ENCODE measurements at regions not wholly inside any gene's neighbourhood (a gene's known extent, or its start where the extent isn't known, plus 50 kb on each side); places are given as distances from the start of the nearest gene placed in this dataset.

GRCh38 chr2:122183890-122184289 lies 428.4 kb downstream of the TSN start:
- DNase-seq: no peak

DNA sequence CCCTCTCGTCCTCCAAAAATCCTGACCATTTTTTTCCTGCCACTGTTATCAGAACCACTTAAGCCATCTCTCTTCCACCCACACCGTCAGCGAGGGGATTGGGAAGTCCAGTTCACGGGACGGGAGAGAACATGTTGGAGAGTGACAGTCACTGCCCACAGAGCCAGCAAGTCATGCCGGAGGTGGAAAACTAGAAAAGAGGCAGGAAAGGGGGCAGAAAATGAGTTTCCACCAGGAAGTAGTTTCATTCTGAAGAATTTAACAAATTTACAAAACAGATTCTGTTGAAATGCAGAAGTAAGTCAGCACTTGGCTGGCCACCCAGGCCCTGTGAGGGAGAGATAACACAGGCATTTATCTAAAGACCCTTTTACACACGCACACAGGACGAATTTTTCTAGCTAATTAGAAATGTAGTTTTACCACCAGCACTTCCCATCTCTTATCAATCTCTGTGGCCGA lies 431.3 kb downstream of the TSN start:
- no peak for DNase-seq

DNA sequence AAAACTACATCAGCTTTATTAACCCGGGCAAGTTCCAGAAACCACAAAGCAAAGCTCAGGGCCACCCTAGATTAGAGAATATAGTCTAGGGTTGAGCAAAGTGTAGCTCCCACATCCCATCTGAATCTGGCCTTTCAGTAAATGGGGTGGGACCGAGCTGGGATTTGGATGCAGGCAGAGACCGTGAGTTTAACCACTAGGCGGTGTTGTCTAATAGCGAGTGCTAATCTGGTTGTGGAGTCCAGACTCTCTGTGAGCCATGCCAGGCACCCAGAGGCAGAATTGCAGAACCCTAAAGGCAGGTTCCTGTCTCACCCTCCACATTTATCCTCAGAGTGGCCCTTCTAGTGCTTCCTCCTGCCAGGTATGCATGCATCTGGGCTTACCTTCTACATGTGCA lies 435.9 kb downstream of the TSN start:
- peak; percentile 82 for DNase-seq

DNA sequence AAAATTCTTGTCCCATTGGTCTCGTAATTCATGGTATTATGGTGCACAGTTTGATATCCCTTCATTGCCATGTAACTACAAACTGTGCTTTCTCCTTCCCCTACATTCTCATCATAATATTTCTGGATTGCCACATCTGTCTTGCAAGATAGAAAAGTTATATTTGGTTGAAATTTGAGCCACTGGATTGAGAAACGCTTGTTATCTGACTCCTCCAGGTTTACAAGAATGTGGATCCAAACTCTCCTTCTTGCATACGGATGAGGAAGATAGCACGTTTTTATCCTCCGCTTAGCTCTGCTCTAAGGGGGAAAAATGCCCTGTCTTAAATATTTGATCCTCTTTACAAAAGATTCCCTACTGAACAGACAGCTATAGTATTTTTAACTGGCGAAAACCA lies 438.2 kb downstream of the TSN start:
- no peak for DNase-seq

DNA sequence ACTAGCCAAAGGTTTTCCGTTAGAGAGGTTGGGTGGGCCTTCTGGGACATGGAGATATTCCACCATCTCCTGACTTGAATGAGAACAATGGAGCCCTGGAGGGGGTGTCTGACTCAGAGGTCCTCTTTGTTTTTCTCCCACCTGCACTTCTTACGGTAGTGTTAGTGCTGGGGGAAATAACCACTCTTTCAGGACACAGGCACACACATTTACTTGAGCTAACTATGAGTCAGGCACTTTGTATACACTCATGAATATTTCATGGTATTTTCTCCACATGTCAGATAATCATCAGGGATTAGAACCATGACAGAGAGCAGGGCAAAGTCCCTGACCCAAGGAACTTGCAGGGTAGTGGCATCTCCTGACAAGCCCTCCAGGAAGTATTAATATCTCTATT lies 439.1 kb downstream of the TSN start:
- no peak for DNase-seq

- DNase-seq: no peak
These were observed 448.1 kb downstream of the TSN start for GRCh38 chr2:122203523-122203922.

- no peak for DNase-seq
These were observed 450.2 kb downstream of the TSN start for GRCh38 chr2:122205641-122206040.

GRCh38 chr2:122206101-122206500 lies 450.6 kb downstream of the TSN start:
- no peak for DNase-seq

- no peak for DNase-seq
These were observed 453.9 kb downstream of the TSN start for GRCh38 chr2:122209377-122209776.

DNA sequence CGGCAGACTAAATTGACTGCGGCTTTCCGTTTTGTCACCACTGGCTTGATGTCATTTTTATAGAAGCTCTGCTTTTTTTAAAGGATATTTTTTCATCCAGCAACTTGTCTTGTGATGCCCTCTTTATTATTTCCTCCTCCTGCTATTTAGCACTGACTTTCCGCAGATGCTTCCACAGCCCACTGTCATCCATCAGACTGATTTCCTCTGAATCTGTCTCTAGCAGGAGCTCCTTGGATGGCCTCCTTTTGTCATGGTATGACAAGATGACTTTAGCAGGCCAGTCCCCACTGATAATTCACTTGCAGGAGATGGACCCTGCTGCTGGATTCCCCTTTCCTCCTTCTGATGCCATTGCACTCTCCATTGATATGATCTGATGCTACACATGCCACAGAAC lies 454.6 kb downstream of the TSN start:
- no peak for DNase-seq

- DNase-seq: no peak
These were observed 455.7 kb downstream of the TSN start for GRCh38 chr2:122210898-122211856.

GRCh38 chr2:122213312-122213711 lies 457.9 kb downstream of the TSN start:
- DNase-seq: no peak

DNA sequence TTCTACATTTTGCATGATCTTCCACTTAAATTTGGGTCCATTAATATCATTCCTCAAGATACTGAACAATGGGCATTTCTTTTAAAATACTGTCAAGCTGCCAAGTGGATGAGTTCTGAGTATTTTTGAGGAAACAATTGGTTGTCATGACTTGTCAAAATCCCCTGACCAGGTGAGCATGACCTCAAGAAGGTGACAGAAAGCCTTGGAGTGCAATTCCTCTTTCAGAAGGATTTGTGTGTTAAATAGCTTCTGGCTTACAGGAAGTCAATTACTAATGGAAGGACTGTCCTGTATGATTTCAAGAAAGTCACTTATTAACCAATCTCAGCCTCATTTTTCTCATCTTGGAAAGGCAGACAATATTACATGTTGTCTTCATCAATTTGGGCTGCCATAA lies 460.6 kb downstream of the TSN start:
- no peak for DNase-seq

GRCh38 chr2:122216901-122217300 lies 461.4 kb downstream of the TSN start:
- DNase-seq: no peak

GRCh38 chr2:122218596-122218995 lies 463.1 kb downstream of the TSN start:
- no peak for DNase-seq

GRCh38 chr2:122219504-122219903 lies 464.1 kb downstream of the TSN start:
- no peak for DNase-seq

DNA sequence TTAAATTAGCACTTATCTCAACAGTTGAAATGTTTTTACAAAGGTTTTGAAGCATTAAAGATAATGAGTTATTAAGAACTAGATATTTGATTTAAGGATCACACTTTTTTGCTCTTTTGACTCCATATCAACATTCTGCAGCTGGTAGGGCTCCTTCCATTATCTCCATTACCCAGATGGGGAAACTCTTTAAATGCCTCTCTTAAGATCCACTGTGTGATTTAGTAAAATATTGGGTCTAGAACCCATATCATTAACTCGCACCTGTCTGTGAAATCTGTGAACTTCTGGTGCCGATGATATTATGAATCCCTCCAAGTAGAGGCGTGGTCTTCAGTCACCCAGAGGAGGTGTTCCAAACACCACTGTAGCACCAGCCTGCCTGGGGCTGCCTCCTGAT lies 466.2 kb downstream of the TSN start:
- DNase-seq: no peak

DNA sequence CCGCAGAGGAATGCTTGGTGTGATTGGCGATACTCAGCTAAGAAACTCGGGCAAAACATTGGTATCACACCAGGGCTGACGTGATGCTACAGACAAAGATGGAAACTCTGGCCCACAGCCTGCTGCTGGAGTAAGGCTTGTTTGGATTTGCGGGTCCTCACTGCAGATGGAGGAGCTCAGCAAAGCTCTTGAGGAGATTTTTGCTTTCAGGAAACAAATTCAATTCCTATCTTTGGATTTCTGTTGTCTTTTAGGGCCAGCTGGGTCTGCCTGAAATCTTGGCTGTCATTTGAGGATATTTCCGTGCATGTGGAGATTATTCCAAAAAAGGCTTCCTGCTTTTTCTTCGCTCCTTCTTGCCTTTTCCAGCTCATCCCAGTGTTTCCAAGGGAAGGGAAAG lies 475.8 kb downstream of the TSN start:
- DNase-seq: no peak

DNA sequence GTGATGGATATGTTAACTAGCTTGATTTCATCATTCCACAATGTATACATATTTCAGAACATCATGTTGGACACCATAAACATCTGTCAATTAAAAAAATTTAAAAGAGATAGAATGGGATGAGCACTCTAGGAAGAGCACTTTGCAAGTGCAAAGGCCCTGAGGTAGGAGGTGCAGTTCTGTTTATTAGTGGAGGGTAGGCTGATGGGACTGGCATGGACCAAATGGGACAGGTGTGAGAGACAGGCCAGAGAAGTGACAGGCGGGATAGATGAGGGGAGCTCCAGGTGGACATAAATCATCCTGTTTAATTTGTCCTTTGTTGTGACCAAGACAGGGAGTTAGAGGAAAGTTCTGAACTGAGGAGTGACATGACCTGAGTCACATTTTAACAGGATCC lies 477.9 kb downstream of the TSN start:
- no peak for DNase-seq

- DNase-seq: no peak
These were observed 480.9 kb downstream of the TSN start for GRCh38 chr2:122236152-122236874.

DNA sequence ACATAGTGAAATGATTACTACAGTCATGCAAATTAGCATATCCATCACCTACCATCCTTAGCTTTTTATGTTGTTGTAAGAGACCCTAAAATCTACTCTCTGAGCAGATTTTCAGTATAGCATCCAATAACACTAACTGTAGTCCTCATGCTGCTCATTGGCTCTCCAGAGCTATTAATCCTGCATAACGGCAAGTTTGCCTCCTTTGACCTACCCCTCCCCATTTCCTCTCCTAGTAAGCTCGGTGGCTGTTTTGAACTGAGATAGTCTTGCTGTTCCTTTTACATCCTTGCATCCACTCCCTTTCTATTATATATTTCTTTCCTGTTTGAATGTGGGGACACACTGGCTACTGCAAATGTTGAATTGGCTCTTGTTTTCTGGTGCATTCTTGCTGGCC lies 481.5 kb downstream of the TSN start:
- DNase-seq: no peak

DNA sequence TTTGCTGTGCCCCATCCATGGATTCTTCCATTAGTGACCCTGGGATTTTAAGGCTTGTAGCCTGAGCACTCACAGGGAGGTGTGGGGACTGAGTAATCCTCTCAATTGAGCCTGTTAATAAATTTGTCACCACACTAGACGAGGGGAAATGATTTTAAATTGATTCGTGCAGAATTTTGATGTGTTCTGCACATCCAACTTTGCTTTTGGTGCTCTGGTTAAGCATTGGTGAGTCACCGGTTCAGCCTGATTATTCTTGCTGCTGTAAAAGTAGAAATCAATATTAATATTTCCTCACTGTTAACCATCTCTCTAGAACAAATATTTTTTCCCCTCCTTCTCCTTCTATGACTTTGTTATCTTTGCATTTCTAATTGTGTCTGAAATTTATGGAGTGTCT lies 482.0 kb downstream of the TSN start:
- no peak for DNase-seq

- no peak for DNase-seq
These were observed 482.6 kb downstream of the TSN start for GRCh38 chr2:122238006-122238559.

GRCh38 chr2:122239440-122239839 lies 484.0 kb downstream of the TSN start:
- DNase-seq: no peak

Data from islet precursor cell (in vitro differentiated cells).